ENCODE measurements at regions not wholly inside any gene's neighbourhood (a gene's known extent, or its start where the extent isn't known, plus 50 kb on each side); places are given as distances from the start of the nearest gene placed in this dataset.

DNA sequence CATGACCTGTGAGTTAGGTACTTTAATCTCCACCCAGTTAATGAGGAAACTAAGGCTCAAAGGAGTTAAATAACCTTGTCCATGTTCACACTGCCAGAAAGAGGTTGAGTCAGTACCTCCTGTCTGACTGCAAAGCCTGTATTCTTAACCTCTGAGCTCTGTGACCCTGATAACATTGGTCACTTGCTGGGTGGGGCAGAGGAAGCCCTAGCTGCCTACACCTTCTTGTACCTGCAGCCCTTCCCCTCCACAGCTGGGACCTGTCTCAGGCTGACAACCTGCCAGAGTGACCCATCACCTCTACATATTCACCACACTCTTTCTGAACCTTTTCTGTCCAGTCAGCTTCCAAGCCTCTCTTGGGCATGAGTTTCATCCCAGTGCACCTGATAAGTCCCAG is 106.1 kb upstream of the HES1 start (continued):
- TF ChIP-seq EP300 (IDR thresholded peaks at IDR 0.05; ENCODE audit: borderline replicate concordance in 1 of 2, low read depth in 2 of 2, low read length in 2 of 2), result no peak

Measured in H1 (cell line).